HepG2 (cell line): ENCODE measurements at regions not wholly inside any gene's neighbourhood (a gene's known extent, or its start where the extent isn't known, plus 50 kb on each side); places are given as distances from the start of the nearest gene placed in this dataset.

Experiments
- ATAC-seq: fragments of 200-7000 bp; cut with Tn5 transposase; 3 replicates; pipeline ENCODE4 v1.9.1; 2020; ENCODE audit warnings: mild to moderate bottlenecking, moderate library complexity
- BruUV-seq: library from RNA; stranded (reverse); fragments of 400-500 nt; replicated peaks from 2 replicates; lab custom pipeline; 2021; lab: Mats Ljungman, UMichigan
- CTCF ChIA-PET: fragments of 300-600 bp; formaldehyde crosslinking; extraction: SDS; loops from one replicate; lab custom pipeline; 2021; ENCODE audit warnings: low total read pairs, inconsistent platforms, low intra/inter-chr PET ratio; lab: Yijun Ruan, JAX
- POLR2A ChIA-PET: fragments of 350-600 bp; sonication (Branson Sonifier 250); formaldehyde crosslinking; loops from one replicate; lab custom pipeline; 2020; ENCODE audit warnings: antibody characterized with exemption, inconsistent platforms; lab: Yijun Ruan, JAX
- DNase-seq: peaks from one replicate; pipeline ENCODE4 v3.0.0-alpha.2; 2015; ENCODE audit warnings: low spot score
- FAIRE-seq: peaks from 3 replicates; lab custom pipeline; 2011; peaks lifted over from hg19 to GRCh38; lab: Jason Lieb, UNC
- H2AFZ ChIP-seq: one replicate; pipeline ENCODE4 v1.6.1; 2011; ENCODE audit warnings: low read length, inconsistent platforms
- H3K27ac ChIP-seq: fragments of 300-600 bp; 3 replicates; pipeline ENCODE4 v1.8.0; 2011; ENCODE audit warnings: mixed run types, mild to moderate bottlenecking, mixed read lengths, low read length, inconsistent platforms; ENCODE audit not compliant: insufficient read depth; ENCODE audit errors: extremely low read length
- H3K27me3 ChIP-seq, 2 experiments: fragments of 200-600 bp in 1 of 2; 2 replicates in 1 of 2; 3 replicates in 1 of 2; pipeline versions ENCODE4 v1.6.0 to v1.8.0; 2011; ENCODE audit warnings: low read length in 2 of 2, mild to moderate bottlenecking in 2 of 2, moderate library complexity in 2 of 2, inconsistent platforms in 1 of 2; ENCODE audit not compliant: insufficient read depth in 2 of 2, control insufficient read depth in 1 of 2
- H3K36me3 ChIP-seq, 2 experiments: fragments of 200-600 bp in 1 of 2; replicated peaks in 1 of 2; 2 replicates in 1 of 2; 3 replicates in 1 of 2; pipeline versions ENCODE4 v1.5.1 to v1.8.0; 2011; ENCODE audit warnings: low read length in 2 of 2, inconsistent platforms in 1 of 2; ENCODE audit not compliant: insufficient read depth in 2 of 2, control insufficient read depth in 1 of 2
- H3K4me1 ChIP-seq: 2 replicates; pipeline ENCODE4 v1.5.1; 2012; ENCODE audit warnings: low read length, inconsistent platforms; ENCODE audit not compliant: insufficient read depth
- H3K4me2 ChIP-seq: 2 replicates; pipeline ENCODE4 v1.6.0; 2011; ENCODE audit warnings: low read depth, low read length, inconsistent platforms
- H3K4me3 ChIP-seq, 3 experiments: fragments of 200-600 bp in 1 of 3; sonication (generic), shearing (Covaris generic) in 1 of 3; replicated peaks in 1 of 3; 2 replicates each; pipeline ENCODE4 v1.5.1; 2011 to 2016; ENCODE audit warnings: low read length in 3 of 3, inconsistent platforms in 2 of 3, low read depth in 2 of 3, mild to moderate bottlenecking in 2 of 3, control low read depth in 1 of 3, mixed read lengths in 1 of 3; ENCODE audit not compliant: insufficient read depth in 1 of 3
- H3K79me2 ChIP-seq: one replicate; pipeline ENCODE4 v1.6.1; 2011; ENCODE audit warnings: low read length, inconsistent platforms; ENCODE audit not compliant: insufficient read depth
- H3K9ac ChIP-seq: 2 replicates; pipeline ENCODE4 v1.6.0; 2011; ENCODE audit warnings: mild to moderate bottlenecking, low read depth, low read length, inconsistent platforms; ENCODE audit not compliant: insufficient read depth
- H3K9me3 ChIP-seq: 2 replicates; pipeline ENCODE4 v1.5.1; 2012; ENCODE audit warnings: mild to moderate bottlenecking, low read length
- H4K20me1 ChIP-seq: 2 replicates; pipeline ENCODE4 v1.6.0; 2011; ENCODE audit warnings: inconsistent platforms, mild to moderate bottlenecking, low read length, moderate library complexity; ENCODE audit not compliant: insufficient read depth
- CHD2 ChIP-seq: IDR thresholded peaks from 2 replicates; pipeline ENCODE4 v1.6.1; 2011; ENCODE audit warnings: low read depth, low read length, improper control_type of control experiment
- DBP ChIP-seq: sonication (generic); formaldehyde crosslinking; IDR thresholded peaks from 2 replicates; pipeline ENCODE4 v1.4.0; 2020; ENCODE audit warnings: missing genetic modification reagents; ENCODE audit errors: not compliant biosample characterization
- GTF3A ChIP-seq: sonication (generic); formaldehyde crosslinking; conservative IDR thresholded peaks from 2 replicates; pipeline ENCODE4 v1.4.0; 2020; ENCODE audit warnings: mild to moderate bottlenecking, missing genetic modification reagents
- MNT ChIP-seq: fragments of 450-650 bp; IDR thresholded peaks from 2 replicates; pipeline ENCODE4 v1.6.1; 2016
- MTF2 ChIP-seq: sonication (generic); formaldehyde crosslinking; IDR thresholded peaks from 2 replicates; pipeline ENCODE4 v1.5.0; 2020; ENCODE audit warnings: missing genetic modification reagents, borderline replicate concordance
- PATZ1 ChIP-seq: sonication (generic); formaldehyde crosslinking; IDR thresholded peaks from 2 replicates; pipeline ENCODE4 v1.4.0; 2020; ENCODE audit warnings: missing genetic modification reagents
- WGBS: methylation state at CpG from one replicate; pipeline ENCODE4 v1.1.6; 2017; ENCODE audit warnings: low lambda C conversion rate; 5-methylcytosine and 5-hydroxymethylcytosine counted together
- in situ Hi-C: cut with HindIII; loops from 2 replicates; pipeline ENCODE4 v1.10.0; 2017; ENCODE audit warnings: low pct_unique_long_range_greater_than_20kb; ENCODE audit not compliant: extremely low pct_ligation_motif_present
- intact Hi-C: fragments of 100-400 bp; cut with micrococcal nuclease; formaldehyde crosslinking; loops from one replicate; pipeline ENCODE4 v1.10.0; 2022; ENCODE audit not compliant: unreplicated experiment

- WGBS, result 1% methylated on average over 7 of the region's 19 CpGs
- CTCF ChIA-PET, result no interaction called here
- in situ Hi-C loops, result loop anchor here (25.0 kb wide), 1 partner anchor 390 kb away; no protein-coding TSS in a partner anchor
Measured at GRCh38 chr12:131621701-131622421, 89.0 kb upstream of the SFSWAP start.

More at GRCh38 chr12:131621701-131622421, 89.0 kb upstream of the SFSWAP start:
- intact Hi-C loops, result loop anchor here (5.0 kb wide), 1 partner anchor 275 kb away; no protein-coding TSS in a partner anchor
- Histone ChIP-seq H3K4me3 (no peak overlapping the region), H3K4me2 (peak overlapping the region; percentile 34; the same call in 1 of the 2 replicates), H3K4me1 (no peaks in the 10 kb centered on the region), H3K79me2 (no peaks in the 10 kb centered on the region), H3K27me3 (peaks cover 19 to 69% of the 10 kb centered on the region in 2 experiments), H3K36me3 (no peaks in the 10 kb centered on the region), H3K27ac (no peak overlapping the region), H3K9ac (no peak overlapping the region), H2AFZ (no peak overlapping the region), H4K20me1 (0 out of 2 replicates have a peak, but pooled peaks cover 7% of the 10 kb centered on the region), H3K9me3 (no peaks in the 10 kb centered on the region)
- BruUV-seq, result no TSS peak
- DNase-seq, result no peak
- peak; percentile 45; the same call in 1 of the 2 replicates for TF ChIP-seq MNT
- 0 out of 2 replicates have a peak, but pooled peaks have one; percentile 34 for TF ChIP-seq MTF2
- 0 out of 2 replicates have a peak, but pooled peaks have one; percentile 22 for TF ChIP-seq PATZ1 (CRISPR knock-in tag)
- no peak for TF ChIP-seq DBP (CRISPR knock-in tag)
- TF ChIP-seq CHD2, result no peak
- no peak for TF ChIP-seq GTF3A (CRISPR knock-in tag)
- ATAC-seq, result peak; percentile 35
- no peak for FAIRE-seq
- POLR2A ChIA-PET, result no interaction called here
